Activated CD4-positive, CD25-positive, alpha-beta regulatory T cell treated with anti-CD3 and anti-CD28 coated beads, Interleukin-2, amount 50 U/mL, for 24 hours (primary cell): ENCODE measurements at regions not wholly inside any gene's neighbourhood (a gene's known extent, or its start where the extent isn't known, plus 50 kb on each side); places are given as distances from the start of the nearest gene placed in this dataset.
"Not testable (repeated sequence)": the region's sequence is repeated elsewhere in the genome, so short reads cannot be mapped to it uniquely, and the experiment has no call there.

Source experiments
- ATAC-seq, 2 donors: fragments of 150-1000 bp; cut with Tn5 transposase; one replicate each; pipeline ENCODE4 v1.10.0; 2021; ENCODE audit warnings: mild to moderate bottlenecking in 1 of 2, moderate library complexity in 1 of 2

DNA sequence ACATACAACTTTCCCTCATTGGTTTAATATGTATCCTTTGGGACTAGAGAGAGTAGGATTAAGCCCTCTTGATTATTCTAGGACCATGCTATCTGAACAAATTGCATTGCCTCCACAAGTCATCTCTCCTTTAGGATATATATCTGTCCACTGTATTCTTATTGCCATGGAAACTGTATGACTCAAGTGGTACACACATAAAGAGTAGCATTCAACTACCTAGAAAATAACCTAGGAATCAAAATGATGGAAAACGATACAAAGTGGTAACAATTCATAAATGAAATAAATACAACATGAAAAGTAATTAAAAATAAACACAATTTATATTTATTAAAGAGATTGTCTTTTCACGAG lies 212.1 kb upstream of the P2RY1 start:
- no peak for ATAC-seq

DNA sequence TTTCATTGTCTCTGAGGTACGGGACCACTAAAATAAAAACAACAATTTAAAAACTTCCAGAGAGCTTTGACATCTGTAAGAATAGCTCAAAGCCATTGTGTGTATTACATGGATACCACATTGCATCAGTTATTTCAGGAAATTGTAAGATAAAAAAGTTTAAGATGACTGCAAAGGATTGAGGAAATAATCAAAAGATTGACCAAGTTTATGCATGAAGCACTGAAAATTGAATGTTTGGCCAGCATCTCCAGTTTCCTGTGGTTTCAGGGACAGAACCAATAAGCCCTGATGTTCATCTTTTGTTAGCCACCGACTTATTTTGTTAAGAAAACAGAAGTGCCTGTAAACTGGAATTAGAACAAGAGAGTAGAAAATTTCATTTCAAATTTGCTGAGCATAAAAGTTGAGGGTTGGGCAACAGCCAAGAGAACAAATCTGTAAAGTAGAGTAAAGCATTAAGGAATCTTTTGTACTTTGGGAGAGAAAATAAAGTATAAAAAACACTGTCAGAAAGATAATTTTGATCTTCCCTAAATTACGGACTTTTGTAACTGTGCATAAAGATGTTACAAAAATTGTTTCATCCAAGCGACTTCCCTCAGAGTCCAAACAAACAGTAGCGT lies 211.5 kb upstream of the P2RY1 start:
- no peak for ATAC-seq

- no peak for ATAC-seq
Measured at GRCh38 chr3:152626226-152626625, 208.7 kb upstream of the P2RY1 start.

- ATAC-seq = no peak
Measured at GRCh38 chr3:152628496-152628895, 206.4 kb upstream of the P2RY1 start.

- no peak for ATAC-seq
Measured at GRCh38 chr3:152629363-152630122, 205.4 kb upstream of the P2RY1 start.

- no peak for ATAC-seq
Measured at GRCh38 chr3:152635389-152635788, 199.5 kb upstream of the P2RY1 start.

- ATAC-seq = no peak
Measured at GRCh38 chr3:152636651-152637050, 198.3 kb upstream of the P2RY1 start.

DNA sequence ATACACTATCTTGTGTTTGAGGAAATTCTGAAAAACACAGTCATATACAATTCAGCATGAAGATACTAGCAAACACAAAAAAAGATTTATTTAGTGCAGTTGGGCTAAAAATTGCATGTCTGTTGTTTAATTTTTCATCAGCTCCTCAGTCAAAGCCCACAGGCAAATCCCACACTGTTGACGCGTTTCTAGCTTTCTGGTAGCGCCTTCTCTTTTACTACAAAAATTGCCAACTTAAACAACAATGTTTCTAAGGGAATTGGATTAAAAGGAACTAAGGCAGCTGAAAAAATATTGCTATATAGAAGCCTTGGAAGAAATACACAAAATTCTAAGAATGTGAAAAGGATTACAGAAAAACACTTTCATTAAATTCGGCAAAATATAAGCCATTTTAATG lies 196.7 kb upstream of the P2RY1 start:
- ATAC-seq = no peak

DNA sequence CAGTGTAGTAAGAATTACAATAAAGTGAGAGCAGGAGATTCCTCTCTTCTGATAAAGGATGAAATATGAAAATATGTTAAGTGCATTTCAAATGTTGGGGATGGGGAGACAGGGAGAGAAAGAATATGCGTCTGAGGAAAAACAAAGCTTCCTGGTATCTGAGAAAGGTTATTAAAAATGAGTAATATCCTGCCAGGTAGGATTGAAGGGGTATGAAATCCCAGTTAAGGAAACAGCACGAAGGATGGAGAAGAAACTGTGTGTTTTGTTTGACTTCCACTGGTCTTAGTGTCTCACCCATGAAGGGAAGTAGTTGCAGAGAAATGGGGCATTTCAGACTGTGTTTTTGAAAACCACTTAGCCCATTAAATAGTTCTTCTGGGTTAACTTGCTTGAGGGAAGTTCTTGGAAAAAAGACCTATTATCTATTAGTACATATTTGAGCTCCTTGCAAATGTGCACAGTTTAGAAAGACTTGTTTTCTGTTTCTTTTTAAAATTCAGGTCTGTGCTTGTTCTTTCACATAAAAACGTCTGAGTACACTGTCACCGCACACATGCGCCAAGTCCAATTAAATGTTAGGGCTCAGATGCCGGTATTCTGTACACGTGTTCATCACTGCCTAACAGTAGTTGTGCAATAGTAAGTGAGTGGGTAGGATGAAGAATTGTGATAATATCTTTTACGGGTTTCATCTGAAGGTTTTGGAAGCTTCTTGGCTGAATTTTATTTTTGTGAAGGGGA lies 196.1 kb upstream of the P2RY1 start:
- no peak for ATAC-seq

DNA sequence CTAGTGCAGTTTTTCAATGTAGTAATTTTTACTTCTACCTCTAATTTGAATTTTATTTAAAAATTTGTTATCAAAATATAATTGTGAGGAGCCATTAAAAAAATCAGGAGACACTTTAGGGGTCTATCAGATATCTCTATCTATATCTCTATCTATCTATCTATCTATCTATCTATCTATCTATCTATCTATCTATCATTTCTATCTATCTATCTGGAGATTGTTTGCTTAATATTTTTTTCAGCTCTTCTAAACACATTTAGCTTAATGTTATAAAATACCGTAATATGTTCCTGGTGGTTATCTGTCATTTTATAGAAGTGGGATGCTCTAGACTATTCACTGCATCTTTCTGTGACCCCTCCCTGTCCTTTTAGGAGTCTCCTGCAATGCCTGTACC lies 193.7 kb upstream of the P2RY1 start:
- no peak for ATAC-seq

GRCh38 chr3:152642658-152643057 lies 192.3 kb upstream of the P2RY1 start:
- ATAC-seq = no peak

DNA sequence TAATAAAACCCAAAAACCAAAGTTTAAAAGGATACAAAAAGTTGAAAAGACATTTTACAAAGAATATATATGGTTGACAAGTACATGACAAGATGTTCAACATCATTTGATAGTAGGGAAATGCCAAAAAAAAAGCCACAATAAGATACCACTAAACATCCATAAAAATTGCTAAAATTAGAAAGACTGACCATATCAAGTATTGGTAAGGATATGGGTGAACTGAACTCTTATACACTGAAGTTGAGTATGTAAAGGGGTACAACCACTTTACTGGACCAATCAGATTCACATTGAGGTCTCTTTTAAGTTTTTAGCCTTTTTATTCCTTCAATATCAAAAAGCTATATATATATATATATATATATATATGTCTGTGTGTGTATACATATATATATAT lies 190.5 kb upstream of the P2RY1 start:
- ATAC-seq = no peak

DNA sequence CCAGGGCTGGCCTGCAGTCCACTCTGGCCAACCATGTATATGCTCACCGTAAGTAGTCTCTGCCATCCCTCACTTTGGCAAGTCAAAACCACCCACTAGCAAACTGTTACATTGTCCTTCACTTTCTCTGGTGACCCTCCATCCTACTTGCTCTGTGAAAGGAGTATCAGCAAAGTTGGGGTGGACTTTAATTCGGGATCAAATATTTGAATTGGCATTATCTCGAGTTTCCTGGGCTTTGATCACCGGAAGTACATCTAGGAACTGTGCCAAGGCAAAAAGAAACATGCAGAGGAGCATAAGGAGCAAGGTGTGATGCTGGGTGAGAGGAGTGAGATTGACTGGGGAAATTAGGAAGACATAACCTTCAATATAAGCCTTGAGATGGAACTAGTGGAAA lies 188.9 kb upstream of the P2RY1 start:
- ATAC-seq = no peak

GRCh38 chr3:152650177-152650576 lies 184.8 kb upstream of the P2RY1 start:
- ATAC-seq = no peak

- not testable (repeated sequence) for ATAC-seq
Measured at GRCh38 chr3:152650923-152651322, 184.0 kb upstream of the P2RY1 start.

- ATAC-seq = no peak
Measured at GRCh38 chr3:152656214-152656971, 178.5 kb upstream of the P2RY1 start.

DNA sequence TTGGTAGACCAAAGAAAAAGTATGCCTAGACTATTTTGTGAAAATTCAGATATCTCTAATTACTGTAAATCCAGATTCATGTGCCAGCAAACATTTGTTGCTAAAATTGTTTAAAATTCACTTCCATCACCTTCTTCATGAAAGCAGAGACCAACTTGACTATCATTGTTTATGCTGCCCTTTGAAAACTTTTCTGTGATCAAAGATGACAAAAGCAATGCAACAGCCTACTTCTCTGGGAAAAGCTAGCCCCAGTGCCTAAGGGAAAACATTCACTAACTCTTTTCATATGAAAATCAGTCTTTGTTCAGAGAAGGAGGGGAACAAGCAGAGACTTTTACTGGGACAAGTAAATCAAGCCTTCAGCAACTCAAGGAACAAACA lies 178.0 kb upstream of the P2RY1 start:
- ATAC-seq = no peak

- no peak for ATAC-seq
Measured at GRCh38 chr3:152658977-152659720, 175.8 kb upstream of the P2RY1 start.

DNA sequence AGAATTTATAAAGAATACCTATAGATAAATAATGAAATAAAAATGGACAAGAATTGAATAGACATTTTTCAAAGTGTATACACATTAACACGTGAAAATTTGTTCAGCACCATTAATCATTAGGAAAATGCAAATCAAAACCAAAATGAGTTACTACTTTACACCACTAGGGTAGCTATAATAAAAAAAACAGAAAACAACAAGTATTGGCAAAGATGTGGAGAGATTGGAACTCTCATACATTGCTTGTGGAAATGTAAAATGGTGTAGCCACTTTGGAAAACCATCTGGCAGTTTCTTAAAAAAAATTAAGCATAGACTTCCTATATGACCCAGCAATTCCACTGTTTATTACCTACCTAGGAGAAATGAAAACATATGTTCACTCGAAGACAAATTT lies 172.8 kb upstream of the P2RY1 start:
- no peak for ATAC-seq

GRCh38 chr3:152664766-152665165 lies 170.2 kb upstream of the P2RY1 start:
- no peak for ATAC-seq

- no peak for ATAC-seq
Measured at GRCh38 chr3:152667267-152667666, 167.7 kb upstream of the P2RY1 start.

DNA sequence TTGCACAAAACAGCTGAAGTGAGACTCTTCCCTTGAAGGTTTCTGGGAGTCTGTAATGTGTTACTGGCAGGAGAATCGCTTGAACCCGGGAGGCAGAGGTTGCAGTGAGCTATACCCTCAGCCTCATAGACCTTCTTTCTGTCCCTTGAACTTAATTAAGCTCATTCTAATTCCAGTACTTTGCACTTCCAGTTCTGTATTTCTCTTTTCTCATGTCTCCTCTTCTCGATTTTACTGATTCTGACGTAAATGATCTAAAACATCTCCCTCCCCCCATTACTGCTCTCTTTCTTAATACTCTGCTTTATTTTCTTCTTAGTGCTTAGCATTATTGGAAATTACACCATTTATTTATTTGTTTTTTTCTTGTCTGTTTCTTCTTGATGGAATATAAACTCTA lies 165.4 kb upstream of the P2RY1 start:
- no peak for ATAC-seq
